Stimulated activated CD8-positive, alpha-beta memory T cell treated with anti-CD3 and anti-CD28 coated beads, Interleukin-15, amount 100 ng/mL, for 1 hour (primary cell): ENCODE measurements at regions not wholly inside any gene's neighbourhood (a gene's known extent, or its start where the extent isn't known, plus 50 kb on each side); places are given as distances from the start of the nearest gene placed in this dataset.

Experiments
- DNase-seq: peaks from one replicate; pipeline ENCODE4 v3.0.0-alpha.2; 2020; ENCODE audit warnings: low read depth

- no peak for DNase-seq
Measured at GRCh38 chr2:7930800-7931635, 750.8 kb upstream of the ID2 start.

DNA sequence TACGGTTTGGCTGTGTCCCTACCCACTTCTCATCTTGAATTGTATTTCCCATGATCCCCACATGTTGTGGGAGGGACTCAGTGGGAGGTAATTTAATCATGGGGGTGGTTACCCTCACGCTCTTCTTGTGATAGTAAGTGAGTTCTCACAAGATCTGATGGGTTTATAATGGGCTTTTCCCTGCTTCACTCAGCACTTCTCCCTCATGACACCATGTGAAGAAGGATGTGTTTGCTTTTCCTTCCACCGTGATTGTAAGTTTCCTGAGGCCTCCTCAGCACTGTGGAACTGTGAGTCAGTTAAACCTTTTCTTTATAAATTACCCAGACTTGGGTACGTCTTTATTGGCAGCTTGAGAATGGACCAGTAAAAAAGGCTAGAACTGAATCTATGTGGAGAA, 750.0 kb upstream of the ID2 start:
- no peak for DNase-seq

- DNase-seq: no peak
Measured at GRCh38 chr2:7933672-7934071, 748.2 kb upstream of the ID2 start.

DNA sequence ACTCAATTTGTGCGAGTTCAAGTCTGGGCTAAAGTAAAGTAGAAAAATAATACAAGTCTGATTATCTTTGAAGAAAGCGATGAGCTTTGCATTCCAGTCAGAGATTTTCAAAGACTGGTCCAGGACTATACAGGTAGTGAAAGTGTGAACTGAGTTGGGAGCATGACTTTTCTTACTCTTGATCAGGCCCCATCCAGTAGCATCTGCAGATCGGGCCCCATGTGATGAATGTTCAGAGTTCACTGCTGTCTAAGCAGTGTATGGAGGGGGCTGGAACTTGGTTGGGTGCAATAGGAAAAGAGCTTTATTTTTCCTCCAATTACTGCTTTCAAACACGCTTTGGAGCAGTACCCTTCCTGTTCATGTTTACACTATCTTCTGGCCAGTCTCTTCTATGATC, 747.4 kb upstream of the ID2 start:
- no peak for DNase-seq

DNA sequence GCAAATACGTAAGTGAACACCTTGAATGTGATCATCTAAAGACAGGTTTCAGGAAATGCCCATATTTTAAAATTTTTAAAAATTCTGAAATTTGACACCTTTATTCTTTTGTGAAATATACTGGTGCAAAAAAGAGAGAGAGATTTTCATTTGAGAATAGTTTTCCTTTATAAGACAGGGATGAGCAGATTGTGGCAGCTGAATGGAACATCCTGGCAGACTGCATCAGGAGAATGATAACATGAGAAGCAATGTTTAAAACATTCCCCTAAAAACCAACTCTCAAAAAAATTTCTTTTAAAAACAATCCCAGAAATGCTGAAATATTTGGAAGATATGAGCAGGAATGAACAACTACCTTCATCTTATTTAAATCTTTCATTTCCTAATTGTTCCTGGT, 744.8 kb upstream of the ID2 start:
- no peak for DNase-seq

GRCh38 chr2:7940723-7941122, 741.1 kb upstream of the ID2 start:
- DNase-seq: no peak

GRCh38 chr2:7943446-7943845, 738.4 kb upstream of the ID2 start:
- DNase-seq: no peak

GRCh38 chr2:7945026-7945425, 736.8 kb upstream of the ID2 start:
- no peak for DNase-seq

GRCh38 chr2:7950035-7950612, 731.7 kb upstream of the ID2 start:
- no peak for DNase-seq

GRCh38 chr2:7951001-7951400, 730.9 kb upstream of the ID2 start:
- no peak for DNase-seq

- no peak for DNase-seq
Measured at GRCh38 chr2:7951490-7951889, 730.4 kb upstream of the ID2 start.

DNA sequence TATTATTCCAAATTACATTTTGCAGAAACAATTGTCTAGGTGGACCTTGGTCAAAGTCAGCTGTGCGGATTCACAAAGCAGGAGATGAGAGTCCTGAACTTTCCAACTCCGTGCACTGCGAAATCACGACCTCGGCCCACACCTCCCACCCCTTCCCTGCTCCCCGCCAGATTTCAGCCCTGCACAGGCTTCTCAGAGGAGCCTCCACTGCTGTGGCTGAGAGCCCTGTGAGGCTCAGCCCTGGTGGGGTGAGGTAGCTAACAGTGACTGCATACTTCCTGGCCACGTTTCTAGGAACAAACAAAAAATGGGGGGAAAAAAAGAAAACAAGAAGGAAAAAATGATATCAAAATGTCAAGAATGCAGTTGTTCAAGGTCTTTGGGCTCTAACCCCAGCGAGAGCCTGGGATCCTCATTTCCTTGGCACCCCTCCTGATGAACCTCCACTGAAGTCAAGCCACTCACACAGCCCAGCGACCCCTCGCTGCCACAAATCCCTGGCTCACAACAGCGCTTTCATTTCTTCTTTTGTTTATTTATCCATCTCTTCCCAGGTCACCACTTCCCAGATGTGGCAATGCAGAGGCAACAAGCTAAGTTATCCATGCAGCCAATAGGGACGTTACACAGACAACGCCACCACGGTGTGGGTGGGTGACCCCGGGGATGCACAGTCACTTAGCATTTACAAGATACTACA, 729.7 kb upstream of the ID2 start:
- DNase-seq: no peak

DNA sequence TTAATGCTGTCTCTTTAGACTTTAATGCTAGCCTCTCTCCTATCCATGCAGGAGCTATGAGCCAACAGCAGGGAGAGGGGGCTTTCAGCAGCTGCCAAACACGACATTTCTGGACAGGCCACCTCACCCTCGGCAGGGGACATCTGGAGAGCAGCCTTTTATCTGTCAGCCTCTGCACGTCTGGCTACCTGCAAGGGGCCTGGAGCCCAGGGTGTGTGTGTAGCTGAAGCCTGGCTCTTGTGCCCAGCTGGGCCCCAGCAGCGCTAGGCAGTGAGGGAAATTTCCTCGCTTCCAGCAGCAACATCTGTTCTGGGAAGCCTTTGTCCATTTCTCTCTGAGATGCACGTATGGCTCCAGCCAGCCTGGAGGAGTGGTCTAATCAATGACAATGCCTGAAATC, 728.7 kb upstream of the ID2 start:
- no peak for DNase-seq

GRCh38 chr2:7954234-7954633, 727.6 kb upstream of the ID2 start:
- no peak for DNase-seq

DNA sequence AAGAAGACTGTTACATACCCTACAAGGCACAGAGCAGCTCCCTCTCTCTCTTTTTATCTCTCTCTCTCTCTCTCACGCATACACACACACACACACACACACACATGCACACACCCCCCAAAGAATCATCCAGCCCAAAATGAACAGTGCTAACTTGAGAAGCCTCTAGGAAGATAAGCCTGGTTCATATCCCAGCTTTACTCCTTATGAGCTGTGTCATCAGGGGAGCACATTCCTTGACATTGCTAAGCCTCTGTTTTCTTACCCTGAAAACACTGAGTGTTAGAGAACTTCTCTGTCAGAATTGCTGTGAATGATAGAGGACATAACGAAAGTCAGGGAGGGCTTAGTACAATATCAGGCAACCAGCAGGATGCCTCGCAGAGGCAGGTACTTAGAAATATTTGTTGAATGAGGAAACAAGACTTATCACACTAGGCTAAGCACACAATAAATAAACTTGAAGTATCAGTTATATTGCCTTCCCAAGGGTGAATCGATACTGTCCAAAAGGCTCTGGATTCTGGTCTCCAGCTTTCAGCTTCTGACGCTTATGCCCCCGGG, 725.6 kb upstream of the ID2 start:
- DNase-seq: no peak

- no peak for DNase-seq
Measured at GRCh38 chr2:7961550-7961949, 720.3 kb upstream of the ID2 start.

DNA sequence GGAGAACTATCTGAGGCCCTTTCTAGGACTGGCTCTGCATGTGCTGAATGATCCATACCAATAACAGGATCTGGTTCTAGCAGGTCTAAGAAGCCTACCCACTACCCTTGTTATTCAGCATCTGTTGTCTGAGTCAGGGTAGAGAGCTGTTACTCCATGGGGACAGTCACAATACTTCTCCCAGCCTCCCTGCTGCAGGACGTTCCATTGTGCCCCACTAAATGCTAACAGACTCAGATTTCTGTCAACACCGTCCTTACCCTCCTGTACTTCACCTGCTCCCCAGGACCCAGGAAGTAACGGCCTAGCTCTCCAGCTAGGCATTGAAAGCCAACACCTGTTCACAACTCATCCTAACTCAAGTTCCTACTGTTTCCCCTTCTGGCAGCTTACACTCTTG, 719.7 kb upstream of the ID2 start:
- no peak for DNase-seq

DNA sequence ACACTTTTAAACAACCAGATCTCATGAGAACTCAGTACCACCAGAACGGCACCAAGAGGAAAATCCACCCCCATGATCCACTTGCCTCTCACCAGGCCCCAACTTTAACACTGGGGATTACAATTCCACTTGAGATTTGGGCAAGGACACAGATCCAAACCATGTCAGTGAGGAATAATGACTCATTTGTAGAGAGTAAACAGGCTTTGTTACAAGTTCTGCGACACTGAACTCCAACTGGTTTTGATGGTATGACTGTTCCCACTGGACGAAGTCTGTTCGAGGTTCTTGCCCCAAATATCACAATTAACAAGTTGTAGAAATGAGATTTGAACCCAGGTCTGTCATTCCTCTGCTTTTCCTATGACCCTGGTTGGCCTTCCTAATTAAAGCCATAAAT, 718.1 kb upstream of the ID2 start:
- no peak for DNase-seq

GRCh38 chr2:7966032-7966431, 715.8 kb upstream of the ID2 start:
- DNase-seq: no peak

GRCh38 chr2:7967707-7968405, 714.0 kb upstream of the ID2 start:
- DNase-seq: no peak

GRCh38 chr2:7969756-7970515, 711.9 kb upstream of the ID2 start:
- DNase-seq: no peak

DNA sequence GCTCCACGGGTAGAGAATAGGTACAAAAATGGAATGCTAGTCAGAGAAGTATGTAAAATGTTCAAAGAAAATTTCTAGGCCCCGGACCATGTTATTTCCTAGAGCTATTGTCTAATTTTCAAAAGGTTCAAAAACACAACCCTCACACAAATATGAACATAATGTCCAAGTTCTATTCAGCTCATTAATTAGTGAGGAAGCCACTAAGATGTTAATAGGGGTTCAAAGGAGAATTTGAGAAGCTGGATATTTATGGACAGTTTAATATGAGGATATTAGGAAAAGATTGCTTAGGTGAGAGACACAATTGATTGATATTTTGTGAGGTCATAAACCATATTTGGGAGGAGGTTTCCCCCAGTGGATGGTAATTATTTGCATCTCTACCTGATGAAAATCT, 710.6 kb upstream of the ID2 start:
- DNase-seq: no peak
